CD4-positive, alpha-beta memory T cell (primary cell): ENCODE measurements at regions not wholly inside any gene's neighbourhood (a gene's known extent, or its start where the extent isn't known, plus 50 kb on each side); places are given as distances from the start of the nearest gene placed in this dataset.

Experiments
- CTCF ChIA-PET: fragments of 350-600 bp; sonication (Branson Sonifier 250); formaldehyde crosslinking; loops from one replicate; lab custom pipeline; 2021; ENCODE audit warnings: inconsistent platforms; ENCODE audit not compliant: partially characterized antibody; lab: Charles Lee
- POLR2A ChIA-PET: fragments of 350-600 bp; sonication (Branson Sonifier 250); formaldehyde crosslinking; loops from one replicate; lab custom pipeline; 2021; ENCODE audit not compliant: partially characterized antibody; lab: Charles Lee
- DNase-seq, 5 donors: peaks; one replicate each; pipeline versions ENCODE4 v3.0.0 to v3.0.0-alpha.2; 2020 to 2022; ENCODE audit warnings: mixed read lengths in 1 of 5
- H3K27ac ChIP-seq: one replicate; pipeline ENCODE4 v1.7.0; 2013; ENCODE audit warnings: low read depth, low read length
- H3K27me3 ChIP-seq: 2 replicates; pipeline ENCODE4 v1.7.0; 2013; ENCODE audit warnings: mild to moderate bottlenecking, low read length, moderate library complexity; ENCODE audit not compliant: insufficient read depth
- H3K36me3 ChIP-seq: 2 replicates; pipeline ENCODE4 v1.7.0; 2013; ENCODE audit warnings: mild to moderate bottlenecking, low read length, moderate library complexity; ENCODE audit not compliant: insufficient read depth
- H3K4me1 ChIP-seq: 2 replicates; pipeline ENCODE4 v1.7.0; 2013; ENCODE audit warnings: mild to moderate bottlenecking, low read length, moderate library complexity; ENCODE audit not compliant: insufficient read depth
- H3K4me3 ChIP-seq, 2 donors: one replicate each; pipeline ENCODE4 v1.7.0; 2013; ENCODE audit warnings: low read length in 2 of 2, mild to moderate bottlenecking in 1 of 2
- H3K9me3 ChIP-seq, 2 donors: one replicate each; pipeline ENCODE4 v1.7.0; 2013; ENCODE audit warnings: low read length in 2 of 2, control low read depth in 1 of 2; ENCODE audit not compliant: control insufficient read depth in 1 of 2
- H3K27ac Mint-ChIP-seq, 7 donors: one replicate each; pipeline ENCODE4 v1.8.0; 2020 to 2021; ENCODE audit warnings: mixed read lengths in 7 of 7, mild to moderate bottlenecking in 6 of 7, inconsistent platforms in 3 of 7, moderate library complexity in 3 of 7
- H3K27me3 Mint-ChIP-seq, 2 donors: one replicate each; pipeline ENCODE4 v1.8.0; 2020 to 2021; ENCODE audit warnings: mixed read lengths in 2 of 2
- H3K36me3 Mint-ChIP-seq, 2 donors: one replicate each; pipeline ENCODE4 v1.8.0; 2020 to 2021; ENCODE audit warnings: mixed read lengths in 2 of 2, inconsistent platforms in 1 of 2, mild to moderate bottlenecking in 1 of 2
- H3K4me1 Mint-ChIP-seq, 4 donors: one replicate each; pipeline ENCODE4 v1.8.0; 2020 to 2021; ENCODE audit warnings: mixed read lengths in 4 of 4, mild to moderate bottlenecking in 1 of 4
- H3K4me3 Mint-ChIP-seq, 8 donors: one replicate each; pipeline ENCODE4 v1.8.0; 2020 to 2021; ENCODE audit warnings: mixed read lengths in 8 of 8, mild to moderate bottlenecking in 7 of 8, moderate library complexity in 6 of 8, inconsistent platforms in 3 of 8
- H3K9me3 Mint-ChIP-seq, 8 donors: one replicate each; pipeline ENCODE4 v1.8.0; 2020 to 2021; ENCODE audit warnings: mixed read lengths in 8 of 8, mild to moderate bottlenecking in 5 of 8, inconsistent platforms in 3 of 8, moderate library complexity in 1 of 8
- intact Hi-C: fragments of 100-400 bp; cut with micrococcal nuclease; formaldehyde crosslinking; loops from one replicate; pipeline ENCODE4 v1.15.1; 2023

DNA sequence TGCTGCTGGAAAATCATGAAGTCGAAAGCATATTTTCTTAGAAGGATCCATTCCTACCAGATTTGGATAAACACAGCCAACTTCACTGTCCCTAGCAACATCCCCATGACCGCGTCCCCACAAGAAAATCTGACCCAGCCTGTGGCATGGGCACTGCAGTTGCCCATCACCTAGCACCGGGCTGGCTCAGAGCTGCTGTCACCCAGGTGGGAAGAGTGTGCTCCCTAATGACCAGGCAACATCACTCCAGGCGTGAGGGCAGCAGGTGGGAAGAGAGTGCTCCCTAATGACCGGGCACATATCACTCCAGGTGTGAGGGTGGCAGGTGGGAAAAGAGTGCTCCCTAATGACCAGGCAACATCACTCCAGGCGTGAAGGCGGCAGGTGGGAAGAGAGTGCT lies 238.0 kb downstream of the TBXT start:
- intact Hi-C loops = no loop called here
- no peak for DNase-seq
- CTCF ChIA-PET = no interaction called here
- Histone ChIP-seq H3K4me1 (no peaks in the 10 kb centered on the region), H3K9me3 (no peaks in the 10 kb centered on the region), H3K27ac (no peak overlapping the region), H3K27me3 (no peaks in the 10 kb centered on the region), H3K4me3 (no peak overlapping the region), H3K36me3 (no peaks in the 10 kb centered on the region)
- POLR2A ChIA-PET = no interaction called here
- no peak overlapping the region for H3K4me3 Mint-ChIP-seq
- H3K9me3 Mint-ChIP-seq = no peaks in the 10 kb centered on the region
- H3K27ac Mint-ChIP-seq = no peak overlapping the region
- peaks cover 1 to 6% of the 10 kb centered on the region in 2 donors for H3K27me3 Mint-ChIP-seq
- H3K4me1 Mint-ChIP-seq = no peaks in the 10 kb centered on the region
- no peaks in the 10 kb centered on the region for H3K36me3 Mint-ChIP-seq

GRCh38 chr6:165926378-165926777 lies 241.3 kb downstream of the TBXT start:
- Histone ChIP-seq H3K4me1 (no peaks in the 10 kb centered on the region), H3K27me3 (no peaks in the 10 kb centered on the region), H3K27ac (no peak overlapping the region), H3K4me3 (no peak overlapping the region), H3K9me3 (no peaks in the 10 kb centered on the region), H3K36me3 (no peaks in the 10 kb centered on the region)
- intact Hi-C loops = no loop called here
- Mint-ChIP-seq H3K36me3 (no peaks in the 10 kb centered on the region), H3K9me3 (peaks cover 0 to 5% (median 0%) of the 10 kb centered on the region in 8 donors), H3K4me3 (no peak overlapping the region), H3K4me1 (no peaks in the 10 kb centered on the region), H3K27ac (no peak overlapping the region), H3K27me3 (peaks cover 2 to 5% of the 10 kb centered on the region in 2 donors)
- no peak for DNase-seq
- POLR2A ChIA-PET = no interaction called here
- CTCF ChIA-PET = no interaction called here

DNA sequence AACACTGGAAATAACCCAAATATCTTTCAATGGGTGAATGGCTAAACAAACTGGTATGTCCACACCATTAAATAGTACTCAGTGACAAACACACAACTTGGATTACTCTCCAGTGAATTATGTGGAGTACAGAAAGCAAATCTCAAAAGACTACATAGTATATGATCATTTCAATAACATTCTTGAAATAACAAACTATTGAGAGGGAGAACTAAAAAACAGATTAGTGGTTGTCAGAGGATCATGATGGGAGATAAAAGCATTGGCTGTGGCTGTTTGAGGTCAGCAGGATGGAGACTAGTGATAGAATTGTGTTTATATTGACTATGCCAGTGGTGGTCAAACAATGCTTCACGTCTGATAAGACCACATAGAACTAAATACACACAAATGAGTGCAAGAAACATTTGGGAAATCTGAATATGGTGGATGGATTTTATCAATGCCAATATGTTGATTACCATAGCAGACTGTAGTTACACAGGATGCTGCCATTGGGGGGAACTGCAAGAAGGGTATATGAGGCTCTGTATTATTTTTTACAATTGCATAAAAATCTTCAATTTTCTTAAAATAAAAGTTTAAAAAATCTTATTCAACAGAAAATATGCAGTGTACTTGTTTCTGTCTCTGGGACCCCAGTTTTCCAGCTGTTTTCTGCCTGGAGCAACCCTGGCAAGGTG lies 242.0 kb downstream of the TBXT start:
- H3K9me3 ChIP-seq = no peaks in the 10 kb centered on the region
- H3K36me3 ChIP-seq = no peaks in the 10 kb centered on the region
- CTCF ChIA-PET = no interaction called here
- Mint-ChIP-seq H3K4me3 (no peak overlapping the region), H3K9me3 (peaks cover 0 to 5% (median 0%) of the 10 kb centered on the region in 8 donors), H3K27ac (no peak overlapping the region), H3K27me3 (peaks cover 3 to 7% of the 10 kb centered on the region in 2 donors), H3K4me1 (no peaks in the 10 kb centered on the region), H3K36me3 (no peaks in the 10 kb centered on the region)
- no peak overlapping the region for H3K4me3 ChIP-seq
- no peak for DNase-seq
- POLR2A ChIA-PET = no interaction called here
- H3K27me3 ChIP-seq = no peaks in the 10 kb centered on the region
- intact Hi-C loops = no loop called here
- no peaks in the 10 kb centered on the region for H3K4me1 ChIP-seq
- no peak overlapping the region for H3K27ac ChIP-seq

GRCh38 chr6:165922309-165922794 lies 245.3 kb downstream of the TBXT start:
- Histone ChIP-seq H3K4me3 (no peak overlapping the region), H3K4me1 (no peaks in the 10 kb centered on the region), H3K27ac (no peak overlapping the region), H3K9me3 (no peaks in the 10 kb centered on the region), H3K27me3 (no peaks in the 10 kb centered on the region), H3K36me3 (no peaks in the 10 kb centered on the region)
- no peak for DNase-seq
- H3K36me3 Mint-ChIP-seq = no peaks in the 10 kb centered on the region
- CTCF ChIA-PET = no interaction called here
- no peak overlapping the region for H3K27ac Mint-ChIP-seq
- POLR2A ChIA-PET = no interaction called here
- no peak overlapping the region for H3K4me3 Mint-ChIP-seq
- intact Hi-C loops = no loop called here
- H3K4me1 Mint-ChIP-seq = no peaks in the 10 kb centered on the region
- peaks cover 3 to 9% of the 10 kb centered on the region in 2 donors for H3K27me3 Mint-ChIP-seq
- peaks cover 0 to 5% (median 0%) of the 10 kb centered on the region in 8 donors for H3K9me3 Mint-ChIP-seq

DNA sequence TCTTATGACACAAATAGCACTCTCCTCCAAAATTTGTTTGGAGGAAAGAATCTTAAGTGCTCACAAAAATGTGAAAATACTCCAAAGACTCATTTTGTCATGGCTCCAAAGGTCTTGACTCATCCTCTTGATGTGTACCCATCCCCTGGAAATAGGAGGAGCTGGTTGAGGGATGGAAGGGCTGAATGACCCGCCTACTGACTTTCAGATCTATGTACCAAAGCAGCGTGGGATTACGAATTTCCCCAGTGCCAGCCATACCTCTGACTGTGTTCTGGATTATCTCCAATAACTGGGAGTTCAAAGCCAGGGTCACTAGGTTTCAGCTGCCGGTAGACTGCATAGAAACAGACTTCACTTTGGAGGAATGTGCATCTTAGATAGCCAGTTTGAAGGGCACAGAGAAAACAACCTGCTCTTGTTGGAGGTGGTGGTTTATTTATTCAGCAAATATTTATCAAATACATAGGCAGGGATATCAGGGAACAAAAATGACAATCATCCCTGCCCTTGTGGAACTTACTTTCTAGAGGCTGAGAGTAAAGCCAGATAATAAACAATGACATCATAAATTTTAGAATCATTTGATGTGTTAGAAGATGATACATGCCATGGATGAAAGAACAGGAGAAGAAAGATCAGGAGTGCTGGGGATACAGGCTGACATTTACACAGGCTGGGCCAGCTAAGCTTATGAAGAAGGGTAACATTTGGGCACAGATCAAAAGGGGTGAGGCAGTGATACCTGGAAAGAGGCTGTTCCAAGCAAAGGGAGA lies 246.6 kb downstream of the TBXT start:
- intact Hi-C loops = no loop called here
- no peaks in the 10 kb centered on the region for H3K36me3 ChIP-seq
- Mint-ChIP-seq H3K27ac (no peak overlapping the region), H3K27me3 (peaks cover 3 to 9% of the 10 kb centered on the region in 2 donors), H3K36me3 (no peaks in the 10 kb centered on the region), H3K9me3 (peaks cover 0 to 5% (median 0%) of the 10 kb centered on the region in 8 donors), H3K4me3 (no peak overlapping the region), H3K4me1 (no peaks in the 10 kb centered on the region)
- no peak overlapping the region for H3K4me3 ChIP-seq
- no peak overlapping the region for H3K27ac ChIP-seq
- H3K27me3 ChIP-seq = no peaks in the 10 kb centered on the region
- H3K4me1 ChIP-seq = no peaks in the 10 kb centered on the region
- H3K9me3 ChIP-seq = no peaks in the 10 kb centered on the region
- ChIA-PET CTCF (no interaction called here), POLR2A (no interaction called here)
- DNase-seq = no peak

GRCh38 chr6:165917576-165917975 lies 250.1 kb downstream of the TBXT start:
- no peak overlapping the region for H3K4me3 Mint-ChIP-seq
- no peak overlapping the region for H3K27ac ChIP-seq
- intact Hi-C loops = no loop called here
- H3K4me3 ChIP-seq = no peak overlapping the region
- H3K27me3 Mint-ChIP-seq = peaks cover 3 to 8% of the 10 kb centered on the region in 2 donors
- no peak for DNase-seq
- no peaks in the 10 kb centered on the region for H3K36me3 ChIP-seq
- H3K4me1 Mint-ChIP-seq = no peaks in the 10 kb centered on the region
- H3K9me3 ChIP-seq = no peaks in the 10 kb centered on the region
- no peaks in the 10 kb centered on the region for H3K4me1 ChIP-seq
- POLR2A ChIA-PET = no interaction called here
- CTCF ChIA-PET = no interaction called here
- no peaks in the 10 kb centered on the region for H3K27me3 ChIP-seq
- H3K9me3 Mint-ChIP-seq = no peaks in the 10 kb centered on the region
- no peaks in the 10 kb centered on the region for H3K36me3 Mint-ChIP-seq
- H3K27ac Mint-ChIP-seq = no peak overlapping the region

DNA sequence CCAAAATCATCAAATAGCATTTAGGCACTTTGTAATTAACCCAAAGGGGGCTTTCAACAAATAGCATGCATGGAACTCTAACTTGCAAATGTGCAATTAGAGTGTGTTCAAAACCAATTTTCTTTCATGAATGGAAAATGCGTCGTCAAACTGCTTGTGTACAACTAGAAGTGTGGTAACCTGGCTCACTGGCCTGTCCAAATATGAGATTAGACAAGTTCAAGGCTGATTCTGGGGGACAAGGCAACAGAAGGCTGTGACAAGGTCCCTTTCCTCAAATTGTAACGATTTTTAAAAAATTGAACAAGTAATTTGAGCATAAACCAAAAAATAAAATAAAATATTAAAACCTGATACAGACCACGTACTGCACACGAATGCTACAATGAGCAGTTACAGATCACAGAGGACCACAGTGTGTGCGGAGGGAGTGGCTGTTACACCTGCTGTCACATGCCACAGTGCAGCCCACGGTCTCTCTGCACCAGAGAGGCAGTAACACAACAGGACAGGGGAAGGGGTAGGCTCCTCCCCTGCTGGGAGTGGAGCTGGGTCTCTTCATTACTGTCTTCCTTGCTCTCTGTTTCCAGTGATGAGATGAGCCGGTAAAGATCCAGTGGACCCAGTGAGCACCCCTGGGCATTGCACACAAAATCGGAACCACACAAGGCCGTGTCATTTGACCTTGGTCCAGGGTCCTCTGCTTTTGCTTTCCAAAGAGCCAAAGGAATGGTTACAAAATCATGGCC lies 252.2 kb upstream of the PDE10A start:
- CTCF ChIA-PET = no interaction called here
- POLR2A ChIA-PET = no interaction called here
- H3K27ac ChIP-seq = no peak overlapping the region
- intact Hi-C loops = no loop called here
- H3K4me1 Mint-ChIP-seq = no peaks in the 10 kb centered on the region
- H3K27ac Mint-ChIP-seq = no peak overlapping the region
- H3K9me3 ChIP-seq = no peaks in the 10 kb centered on the region
- H3K4me1 ChIP-seq = no peaks in the 10 kb centered on the region
- no peaks in the 10 kb centered on the region for H3K36me3 ChIP-seq
- peaks cover 2 to 3% of the 10 kb centered on the region in 2 donors for H3K27me3 Mint-ChIP-seq
- no peaks in the 10 kb centered on the region for H3K9me3 Mint-ChIP-seq
- H3K4me3 ChIP-seq = no peak overlapping the region
- H3K27me3 ChIP-seq = no peaks in the 10 kb centered on the region
- H3K36me3 Mint-ChIP-seq = no peaks in the 10 kb centered on the region
- DNase-seq = no peak
- no peak overlapping the region for H3K4me3 Mint-ChIP-seq
